Spleen (tissue), 7 donors: ENCODE measurements at regions not wholly inside any gene's neighbourhood (a gene's known extent, or its start where the extent isn't known, plus 50 kb on each side); places are given as distances from the start of the nearest gene placed in this dataset.

Source experiments
- POLR2A ChIP-seq, 3 donors: fragments of 450-650 bp; IDR thresholded peaks; one replicate each; pipeline ENCODE4 v1.5.1; 2017; ENCODE audit warnings: antibody characterized with exemption in 3 of 3, mild to moderate bottlenecking in 1 of 3
- TF ChIP-seq, protein P1 (sequence below), 11 experiments: fragments of 200-600 bp in 7 of 11; fragments of 450-650 bp in 4 of 11; sonication (generic) in 4 of 11; IDR thresholded peaks in 8 of 11; conservative IDR thresholded peaks in 3 of 11; 1 replicate in 7 of 11; 2 replicates in 4 of 11; pipeline versions ENCODE4 v1.4.0 to v1.8.0; 2016 to 2021; ENCODE audit warnings: antibody characterized with exemption in 11 of 11, inconsistent platforms in 4 of 11, mild to moderate bottlenecking in 1 of 11
- donor health status: DM: no; HTN: no; CAD: no; lungs with moderate emphysema.
- donor health status: DM: no; HTN: no; CAD: no.
- donor health status: DM: no; HTN: no; CAD: no.

DNA sequence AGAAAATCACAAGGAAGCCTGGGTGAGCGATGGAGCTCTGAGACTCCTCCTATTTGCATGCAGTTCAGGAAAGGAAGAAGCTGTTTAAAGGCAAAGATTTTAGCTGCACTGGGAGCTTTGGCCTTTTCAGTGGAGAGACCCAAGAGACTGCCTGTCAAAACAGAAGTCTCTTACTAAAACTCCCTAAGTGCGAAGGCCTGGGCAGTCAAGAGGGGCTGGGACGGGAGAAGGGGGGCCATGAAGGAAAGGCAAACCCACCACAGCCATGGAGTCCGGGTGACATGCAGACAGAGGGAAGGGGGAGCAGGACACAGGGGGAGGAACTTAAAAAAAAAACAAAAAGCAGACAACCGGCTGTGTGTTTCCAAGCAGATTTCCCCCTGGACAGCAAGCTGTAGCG, 537.6 kb upstream of the NOX3 start:
- TF ChIP-seq, protein P1, sequence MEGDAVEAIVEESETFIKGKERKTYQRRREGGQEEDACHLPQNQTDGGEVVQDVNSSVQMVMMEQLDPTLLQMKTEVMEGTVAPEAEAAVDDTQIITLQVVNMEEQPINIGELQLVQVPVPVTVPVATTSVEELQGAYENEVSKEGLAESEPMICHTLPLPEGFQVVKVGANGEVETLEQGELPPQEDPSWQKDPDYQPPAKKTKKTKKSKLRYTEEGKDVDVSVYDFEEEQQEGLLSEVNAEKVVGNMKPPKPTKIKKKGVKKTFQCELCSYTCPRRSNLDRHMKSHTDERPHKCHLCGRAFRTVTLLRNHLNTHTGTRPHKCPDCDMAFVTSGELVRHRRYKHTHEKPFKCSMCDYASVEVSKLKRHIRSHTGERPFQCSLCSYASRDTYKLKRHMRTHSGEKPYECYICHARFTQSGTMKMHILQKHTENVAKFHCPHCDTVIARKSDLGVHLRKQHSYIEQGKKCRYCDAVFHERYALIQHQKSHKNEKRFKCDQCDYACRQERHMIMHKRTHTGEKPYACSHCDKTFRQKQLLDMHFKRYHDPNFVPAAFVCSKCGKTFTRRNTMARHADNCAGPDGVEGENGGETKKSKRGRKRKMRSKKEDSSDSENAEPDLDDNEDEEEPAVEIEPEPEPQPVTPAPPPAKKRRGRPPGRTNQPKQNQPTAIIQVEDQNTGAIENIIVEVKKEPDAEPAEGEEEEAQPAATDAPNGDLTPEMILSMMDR (IDR thresholded peaks at IDR 0.05 in 8 of 11, conservative IDR thresholded peaks at IDR 0.05 in 3 of 11) = no peak
- no peak for TF ChIP-seq POLR2A (IDR thresholded peaks at IDR 0.05)
